Heart left ventricle (tissue), 13 donors: ENCODE measurements at regions not wholly inside any gene's neighbourhood (a gene's known extent, or its start where the extent isn't known, plus 50 kb on each side); places are given as distances from the start of the nearest gene placed in this dataset.

Source experiments
- POLR2A ChIP-seq, 2 donors: fragments of 450-650 bp; IDR thresholded peaks; one replicate each; pipeline ENCODE4 v1.6.1; 2017; ENCODE audit warnings: antibody characterized with exemption in 2 of 2, mild to moderate bottlenecking in 2 of 2, moderate library complexity in 2 of 2
- TF ChIP-seq, protein P1 (sequence below), 12 donors: fragments of 200-600 bp; sonication (generic) in 4 of 12; IDR thresholded peaks; one replicate each; pipeline versions ENCODE4 v1.5.0 to v1.8.0; 2018 to 2022; ENCODE audit warnings: antibody characterized with exemption in 12 of 12, mild to moderate bottlenecking in 5 of 12
- donor health status: ischemic (EF 13 %, LVEDD 7.1; RV severe dilation, severe dysfunction).
- donor health status: DM: no; HTN: yes; CAD: no.
- donor health status: DM: no; HTN: no; CAD: no.
- donor health status: ischemic (EF 25% LVEDD 6.9; RV normal size, moderate dysfunction).
- donor health status: ischemic (EF 25% LVEDD 5.7; RV mildly dilated, moderate dysfunction).
- donor health status: ischemic (EF 35%, LVEDD 5.7; RV mildly dilated, moderate dysfunction).
- donor health status: nonischemic (EF 11% LVEDD 7.7; RV severe dilation, severe dysfunction).
- donor health status: DM: yes; HTN: yes; CAD: no.
- donor health status: PGD.
- donor health status: ischemic (EF 29% LVEDD 5.4; RV normal size, mild dysfunction).
- donor health status: nonischemic (EF 23%, LVEDD 6.1; RV moderate dilation, normal function).

DNA sequence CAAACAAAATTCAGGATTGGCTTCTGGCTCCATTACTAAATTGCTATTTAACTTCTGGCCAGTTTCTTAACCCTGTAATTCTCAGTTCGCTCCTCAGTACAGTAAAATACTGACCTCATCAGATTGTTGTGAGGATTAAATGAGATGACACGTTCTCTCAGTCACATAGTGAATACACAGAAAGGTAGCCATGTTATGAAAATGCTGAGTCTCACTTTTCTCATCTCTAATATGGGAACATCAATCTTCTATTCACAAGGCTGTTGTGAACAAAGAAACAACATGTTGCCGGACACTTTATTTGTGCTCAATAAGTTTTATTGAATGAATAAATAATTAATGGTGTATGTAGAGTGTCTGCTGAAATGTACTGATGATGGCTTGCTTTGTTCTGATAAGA, 924.5 kb upstream of the GOT2 start:
- TF ChIP-seq, protein P1, sequence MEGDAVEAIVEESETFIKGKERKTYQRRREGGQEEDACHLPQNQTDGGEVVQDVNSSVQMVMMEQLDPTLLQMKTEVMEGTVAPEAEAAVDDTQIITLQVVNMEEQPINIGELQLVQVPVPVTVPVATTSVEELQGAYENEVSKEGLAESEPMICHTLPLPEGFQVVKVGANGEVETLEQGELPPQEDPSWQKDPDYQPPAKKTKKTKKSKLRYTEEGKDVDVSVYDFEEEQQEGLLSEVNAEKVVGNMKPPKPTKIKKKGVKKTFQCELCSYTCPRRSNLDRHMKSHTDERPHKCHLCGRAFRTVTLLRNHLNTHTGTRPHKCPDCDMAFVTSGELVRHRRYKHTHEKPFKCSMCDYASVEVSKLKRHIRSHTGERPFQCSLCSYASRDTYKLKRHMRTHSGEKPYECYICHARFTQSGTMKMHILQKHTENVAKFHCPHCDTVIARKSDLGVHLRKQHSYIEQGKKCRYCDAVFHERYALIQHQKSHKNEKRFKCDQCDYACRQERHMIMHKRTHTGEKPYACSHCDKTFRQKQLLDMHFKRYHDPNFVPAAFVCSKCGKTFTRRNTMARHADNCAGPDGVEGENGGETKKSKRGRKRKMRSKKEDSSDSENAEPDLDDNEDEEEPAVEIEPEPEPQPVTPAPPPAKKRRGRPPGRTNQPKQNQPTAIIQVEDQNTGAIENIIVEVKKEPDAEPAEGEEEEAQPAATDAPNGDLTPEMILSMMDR (IDR thresholded peaks at IDR 0.05) = no peak
- no peak for TF ChIP-seq POLR2A (IDR thresholded peaks at IDR 0.05)
